Tibial artery (tissue), 4 donors: ENCODE measurements at regions not wholly inside any gene's neighbourhood (a gene's known extent, or its start where the extent isn't known, plus 50 kb on each side); places are given as distances from the start of the nearest gene placed in this dataset.

Experiments used
- DNase-seq, 2 donors: peaks; one replicate each; pipeline ENCODE4 v3.0.0-alpha.2; 2019
- H3K27ac ChIP-seq, 2 donors: fragments of 200-600 bp; sonication (generic) in 1 of 2; 1 replicate in 1 of 2; 2 replicates in 1 of 2; pipeline ENCODE4 v1.5.1; 2018 to 2019; ENCODE audit warnings: mild to moderate bottlenecking in 1 of 2
- H3K27me3 ChIP-seq, 2 donors: fragments of 200-600 bp; sonication (generic) in 1 of 2; one replicate each; pipeline versions ENCODE4 v1.5.1 to v1.6.0; 2016 to 2019
- H3K36me3 ChIP-seq, 3 donors: fragments of 200-600 bp; sonication (generic) in 2 of 3; one replicate each; pipeline ENCODE4 v1.5.1; 2016 to 2019; ENCODE audit warnings: mild to moderate bottlenecking in 2 of 3
- H3K4me1 ChIP-seq, 4 donors: fragments of 200-600 bp; sonication (generic) in 2 of 4; 1 replicate in 3 of 4; 2 replicates in 1 of 4; pipeline ENCODE4 v1.5.1; 2016 to 2019
- H3K4me3 ChIP-seq, 2 donors: fragments of 200-600 bp; sonication (generic) in 1 of 2; 1 replicate in 1 of 2; 2 replicates in 1 of 2; pipeline ENCODE4 v1.5.1; 2018 to 2019; ENCODE audit warnings: mild to moderate bottlenecking in 2 of 2
- H3K9me3 ChIP-seq, 3 donors: fragments of 200-600 bp; sonication (generic) in 1 of 3; one replicate each; pipeline ENCODE4 v1.5.1; 2016 to 2019
- intact Hi-C: fragments of 100-400 bp; cut with DNase I; formaldehyde crosslinking; loops from one replicate; pipeline ENCODE4 v1.15.0; 2023; ENCODE audit warnings: low total_unique reads
- TF ChIP-seq, protein P1 (sequence below), 2 experiments: fragments of 200-600 bp in 1 of 2; fragments of 450-650 bp in 1 of 2; IDR thresholded peaks; one replicate each; pipeline ENCODE4 v1.5.1; 2017 to 2019; ENCODE audit warnings: antibody characterized with exemption in 2 of 2, mild to moderate bottlenecking in 1 of 2, moderate library complexity in 1 of 2

DNA sequence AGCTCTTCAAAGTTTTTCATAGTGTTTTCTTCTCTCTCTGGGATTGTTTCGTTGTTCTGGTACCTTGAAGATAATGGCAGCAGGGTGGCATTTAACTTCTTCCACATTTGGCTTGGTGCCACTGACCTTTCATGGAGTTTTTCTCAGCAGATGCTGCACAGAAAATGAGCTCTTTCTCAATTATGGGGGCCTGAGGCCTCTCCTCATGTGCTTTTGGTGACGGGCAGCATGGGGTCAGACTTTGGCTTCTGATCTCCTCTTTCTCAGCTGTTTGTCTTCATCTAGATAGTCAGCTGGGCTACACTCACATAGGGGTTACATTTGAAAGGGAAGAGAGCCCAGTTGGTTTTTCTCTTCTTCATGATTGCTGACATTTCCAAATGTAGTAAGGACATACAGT lies 76.3 kb downstream of the FAT3 start:
- TF ChIP-seq, protein P1, sequence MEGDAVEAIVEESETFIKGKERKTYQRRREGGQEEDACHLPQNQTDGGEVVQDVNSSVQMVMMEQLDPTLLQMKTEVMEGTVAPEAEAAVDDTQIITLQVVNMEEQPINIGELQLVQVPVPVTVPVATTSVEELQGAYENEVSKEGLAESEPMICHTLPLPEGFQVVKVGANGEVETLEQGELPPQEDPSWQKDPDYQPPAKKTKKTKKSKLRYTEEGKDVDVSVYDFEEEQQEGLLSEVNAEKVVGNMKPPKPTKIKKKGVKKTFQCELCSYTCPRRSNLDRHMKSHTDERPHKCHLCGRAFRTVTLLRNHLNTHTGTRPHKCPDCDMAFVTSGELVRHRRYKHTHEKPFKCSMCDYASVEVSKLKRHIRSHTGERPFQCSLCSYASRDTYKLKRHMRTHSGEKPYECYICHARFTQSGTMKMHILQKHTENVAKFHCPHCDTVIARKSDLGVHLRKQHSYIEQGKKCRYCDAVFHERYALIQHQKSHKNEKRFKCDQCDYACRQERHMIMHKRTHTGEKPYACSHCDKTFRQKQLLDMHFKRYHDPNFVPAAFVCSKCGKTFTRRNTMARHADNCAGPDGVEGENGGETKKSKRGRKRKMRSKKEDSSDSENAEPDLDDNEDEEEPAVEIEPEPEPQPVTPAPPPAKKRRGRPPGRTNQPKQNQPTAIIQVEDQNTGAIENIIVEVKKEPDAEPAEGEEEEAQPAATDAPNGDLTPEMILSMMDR (IDR thresholded peaks at IDR 0.05), result no peak
- H3K4me3 ChIP-seq, result no peak overlapping the region
- H3K27ac ChIP-seq, result no peak overlapping the region
- no peak for DNase-seq
- no peaks in the 10 kb centered on the region for H3K36me3 ChIP-seq
- H3K4me1 ChIP-seq, result peaks cover 0 to 29% (median 0%) of the 10 kb centered on the region in 4 donors
- no peaks in the 10 kb centered on the region for H3K27me3 ChIP-seq
- H3K9me3 ChIP-seq, result no peaks in the 10 kb centered on the region
- intact Hi-C loops, result no loop called here

DNA sequence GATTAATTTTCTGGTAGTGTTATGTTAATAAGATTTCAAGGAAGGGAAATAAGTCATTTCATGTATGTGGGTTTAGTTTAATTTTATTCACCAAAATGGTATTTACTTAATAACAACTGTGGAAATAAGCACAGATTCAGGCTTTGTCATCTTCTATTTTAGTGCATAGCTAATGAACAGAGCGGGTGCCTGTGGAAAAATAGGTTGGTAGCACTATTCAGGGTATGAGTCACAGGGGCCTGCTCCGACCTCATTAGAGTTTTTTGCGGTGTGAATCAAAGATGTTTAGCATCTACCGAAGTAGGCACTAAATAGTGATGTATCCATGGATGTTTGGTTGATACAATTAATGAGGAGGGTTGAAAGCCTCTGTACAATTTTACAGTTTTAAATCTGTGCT lies 78.2 kb downstream of the FAT3 start:
- H3K36me3 ChIP-seq, result no peaks in the 10 kb centered on the region
- no peaks in the 10 kb centered on the region for H3K27me3 ChIP-seq
- H3K27ac ChIP-seq, result no peak overlapping the region
- TF ChIP-seq, protein P1 (IDR thresholded peaks at IDR 0.05), result no peak
- H3K9me3 ChIP-seq, result no peaks in the 10 kb centered on the region
- H3K4me3 ChIP-seq, result no peak overlapping the region
- peaks cover 0 to 35% (median 10%) of the 10 kb centered on the region in 4 donors for H3K4me1 ChIP-seq
- DNase-seq, result no peak
- intact Hi-C loops, result no loop called here

DNA sequence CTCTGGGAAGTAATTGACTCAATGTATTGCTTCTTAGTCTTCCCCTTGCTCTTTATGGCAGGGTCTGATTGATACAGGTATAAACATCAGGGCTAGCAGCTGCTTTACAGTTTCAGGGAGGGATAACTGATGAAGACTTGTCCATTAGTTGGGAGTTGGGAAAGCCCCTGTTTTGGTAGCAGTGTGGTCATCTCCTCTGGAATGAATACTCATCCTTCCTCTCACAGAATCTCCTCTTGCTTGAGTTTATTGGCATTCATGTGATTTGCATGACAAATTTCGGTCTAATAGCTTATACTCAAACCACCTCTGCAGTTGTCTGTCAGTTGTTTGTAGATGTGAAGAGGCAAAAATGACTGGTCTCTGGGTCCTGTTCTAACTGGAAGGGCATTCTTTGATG lies 79.7 kb downstream of the FAT3 start:
- TF ChIP-seq, protein P1 (IDR thresholded peaks at IDR 0.05), result no peak
- DNase-seq, result no peak
- intact Hi-C loops, result no loop called here

DNA sequence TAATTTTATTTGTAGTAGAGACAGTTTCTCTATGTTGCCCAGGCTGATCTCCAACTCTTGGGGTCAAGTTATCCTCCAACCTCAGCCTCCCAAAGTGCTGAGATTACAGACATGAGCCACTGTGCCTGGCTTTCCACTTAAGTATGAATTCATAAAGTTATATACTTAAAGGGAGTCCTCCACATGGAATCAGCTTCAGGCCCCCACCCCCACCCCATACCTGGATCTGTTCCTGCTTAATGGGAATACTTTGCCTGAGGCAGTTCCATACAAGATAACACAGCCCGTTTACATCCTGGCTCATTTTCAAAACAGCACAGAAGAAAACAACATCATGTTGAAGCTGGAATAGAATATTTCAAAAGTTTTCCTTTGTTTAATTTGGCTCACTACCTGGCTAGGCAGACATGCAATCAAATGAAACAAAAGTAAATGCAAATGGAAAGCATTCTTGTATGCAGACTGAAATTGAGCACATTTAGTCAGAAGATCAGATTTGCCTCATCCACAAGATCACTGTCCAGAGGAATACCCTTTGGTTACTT lies 82.4 kb downstream of the FAT3 start:
- H3K4me3 ChIP-seq, result no peak overlapping the region
- no peaks in the 10 kb centered on the region for H3K36me3 ChIP-seq
- H3K9me3 ChIP-seq, result no peaks in the 10 kb centered on the region
- no peaks in the 10 kb centered on the region for H3K27me3 ChIP-seq
- DNase-seq, result no peak
- H3K4me1 ChIP-seq, result peaks cover 0 to 41% (median 11%) of the 10 kb centered on the region in 4 donors
- intact Hi-C loops, result no loop called here
- TF ChIP-seq, protein P1 (IDR thresholded peaks at IDR 0.05), result no peak
- peak overlapping the region; percentile 26 to 57 for H3K27ac ChIP-seq

More for the DNA sequence above, 79.7 kb downstream of the FAT3 start:
- H3K9me3 ChIP-seq, result no peaks in the 10 kb centered on the region
- peaks cover 0 to 37% (median 11%) of the 10 kb centered on the region in 4 donors for H3K4me1 ChIP-seq
- H3K27ac ChIP-seq, result no peak overlapping the region
- no peaks in the 10 kb centered on the region for H3K27me3 ChIP-seq
- H3K36me3 ChIP-seq, result no peaks in the 10 kb centered on the region
- H3K4me3 ChIP-seq, result no peak overlapping the region

DNA sequence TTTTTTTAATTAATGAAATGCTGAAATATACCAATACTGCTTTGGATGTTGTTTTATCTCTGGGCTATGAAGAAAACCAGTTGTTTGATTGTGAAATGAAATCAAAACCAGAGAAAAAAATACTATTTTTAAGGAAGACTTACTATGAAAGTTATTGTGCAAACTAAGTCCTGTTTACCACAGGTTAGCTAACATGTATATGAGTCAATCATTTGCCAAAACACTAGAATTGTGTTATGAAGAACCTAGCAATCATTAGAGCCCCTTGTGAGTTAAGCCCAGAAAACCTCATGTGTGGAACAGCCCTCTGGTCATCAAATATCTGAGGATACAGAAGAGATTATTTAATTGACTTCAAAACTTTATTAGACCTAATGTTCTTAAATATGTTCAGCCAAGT lies 83.7 kb downstream of the FAT3 start:
- DNase-seq, result no peak
- TF ChIP-seq, protein P1 (IDR thresholded peaks at IDR 0.05), result no peak
- peak overlapping the region in 1 of 2 donors; percentile 57 for H3K27ac ChIP-seq
- peaks cover 0 to 44% (median 17%) of the 10 kb centered on the region in 4 donors for H3K4me1 ChIP-seq
- intact Hi-C loops, result no loop called here
- H3K27me3 ChIP-seq, result no peaks in the 10 kb centered on the region
- no peaks in the 10 kb centered on the region for H3K9me3 ChIP-seq
- H3K36me3 ChIP-seq, result no peaks in the 10 kb centered on the region
- no peak overlapping the region for H3K4me3 ChIP-seq
